T-cell (primary cell): ENCODE measurements at regions not wholly inside any gene's neighbourhood (a gene's known extent, or its start where the extent isn't known, plus 50 kb on each side); places are given as distances from the start of the nearest gene placed in this dataset.

Experiments
- ATAC-seq, 4 experiments: fragments of 200-7000 bp in 3 of 4; fragments of 150-1000 bp in 1 of 4; cut with Tn5 transposase; replicated peaks in 1 of 4; 1 replicate in 3 of 4; 2 replicates in 1 of 4; pipeline ENCODE4 v1.10.0; 2021; ENCODE audit warnings: moderate library complexity in 3 of 4, mild to moderate bottlenecking in 2 of 4, moderate number of reproducible peaks in 1 of 4
- CTCF ChIA-PET, 2 donors: fragments of 300-600 bp; sonication (Branson Sonifier 250); formaldehyde crosslinking; loops; one replicate each; lab custom pipeline; 2022; ENCODE audit warnings: antibody characterized with exemption in 2 of 2; lab: Charles Lee
- POLR2A ChIA-PET, 2 donors: fragments of 300-600 bp; sonication (Branson Sonifier 250); formaldehyde crosslinking; loops; one replicate each; lab custom pipeline; 2022; ENCODE audit warnings: antibody characterized with exemption in 2 of 2; lab: Charles Lee
- DNase-seq, 35 experiments: peaks; one replicate each; pipeline versions ENCODE4 v3.0.0 to v3.0.0-alpha.2; 2013 to 2023
- H3K27ac ChIP-seq: one replicate; pipeline ENCODE4 v1.5.1; 2013; ENCODE audit warnings: low read length
- H3K27me3 ChIP-seq, 2 experiments: replicated peaks in 1 of 2; 1 replicate in 1 of 2; 2 replicates in 1 of 2; pipeline versions ENCODE4 v1.6.1 to v1.7.0; 2013; ENCODE audit warnings: low read length in 1 of 2, mixed read lengths in 1 of 2; ENCODE audit not compliant: control insufficient read depth in 2 of 2, insufficient read depth in 2 of 2; ENCODE audit errors: extremely low read depth in 1 of 2
- H3K36me3 ChIP-seq, 2 donors: 1 replicate in 1 of 2; 2 replicates in 1 of 2; pipeline versions ENCODE4 v1.6.1 to v1.7.0; 2013; ENCODE audit warnings: low read length in 1 of 2; ENCODE audit not compliant: control insufficient read depth in 2 of 2, insufficient read depth in 1 of 2; ENCODE audit errors: extremely low read depth in 1 of 2
- H3K4me1 ChIP-seq, 2 experiments: 1 replicate in 1 of 2; 2 replicates in 1 of 2; pipeline versions ENCODE4 v1.6.1 to v1.7.0; 2013; ENCODE audit warnings: low read length in 2 of 2, mixed read lengths in 1 of 2; ENCODE audit not compliant: insufficient read depth in 2 of 2, control insufficient read depth in 1 of 2; ENCODE audit errors: extremely low read depth in 1 of 2
- H3K4me3 ChIP-seq, 2 donors: 1 replicate in 1 of 2; 2 replicates in 1 of 2; pipeline versions ENCODE4 v1.5.1 to v1.7.0; 2013; ENCODE audit warnings: mild to moderate bottlenecking in 2 of 2, low read length in 1 of 2, moderate library complexity in 1 of 2; ENCODE audit not compliant: control insufficient read depth in 1 of 2; ENCODE audit errors: extremely low read depth in 1 of 2
- H3K9me3 ChIP-seq: 2 replicates; pipeline ENCODE4 v1.7.0; 2013
- H3K27ac Mint-ChIP-seq, 2 donors: one replicate each; pipeline ENCODE4 v1.8.0; 2020 to 2021; ENCODE audit warnings: mild to moderate bottlenecking in 2 of 2, mixed read lengths in 2 of 2
- H3K27me3 Mint-ChIP-seq, 2 donors: one replicate each; pipeline ENCODE4 v1.8.0; 2021 to 2022; ENCODE audit warnings: mixed read lengths in 2 of 2
- H3K36me3 Mint-ChIP-seq: one replicate; pipeline ENCODE4 v1.8.0; 2021; ENCODE audit warnings: mixed read lengths
- H3K4me1 Mint-ChIP-seq, 3 donors: one replicate each; pipeline ENCODE4 v1.8.0; 2020 to 2022; ENCODE audit warnings: mixed read lengths in 3 of 3, mild to moderate bottlenecking in 1 of 3
- H3K4me3 Mint-ChIP-seq, 3 donors: one replicate each; pipeline ENCODE4 v1.8.0; 2020 to 2022; ENCODE audit warnings: mild to moderate bottlenecking in 3 of 3, mixed read lengths in 3 of 3, moderate library complexity in 3 of 3
- H3K9me3 Mint-ChIP-seq, 3 donors: one replicate each; pipeline ENCODE4 v1.8.0; 2020 to 2022; ENCODE audit warnings: mixed read lengths in 3 of 3
- WGBS: methylation state at CpG from one replicate; pipeline ENCODE4 v1.1.5; 2013; ENCODE audit warnings: missing lambda C conversion rate; ENCODE audit not compliant: insufficient coverage; 5-methylcytosine and 5-hydroxymethylcytosine counted together

DNA sequence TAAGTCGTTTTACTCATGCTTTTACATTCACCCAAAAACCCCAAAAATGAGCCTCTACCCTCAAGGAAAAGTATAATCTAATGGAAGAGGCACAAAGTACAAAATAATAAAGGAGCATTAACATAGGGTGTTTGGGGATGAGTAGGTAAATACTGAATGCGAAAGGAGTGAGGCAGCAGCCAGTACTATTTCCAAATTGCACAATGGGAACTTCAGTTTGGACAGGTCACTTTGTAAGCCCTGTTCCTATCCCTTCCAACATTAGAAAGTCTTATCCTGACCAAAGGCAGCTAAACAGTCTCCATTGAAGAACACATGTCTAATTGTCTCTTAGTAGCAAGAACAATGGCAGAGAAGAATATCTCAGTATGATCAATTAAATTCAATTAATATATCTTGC, 728.3 kb downstream of the GBE1 start:
- CTCF ChIA-PET: no interaction called here
- no peaks in the 10 kb centered on the region for H3K4me1 Mint-ChIP-seq
- WGBS: no CpG with 5 or more reads among the region's 2 CpGs

DNA sequence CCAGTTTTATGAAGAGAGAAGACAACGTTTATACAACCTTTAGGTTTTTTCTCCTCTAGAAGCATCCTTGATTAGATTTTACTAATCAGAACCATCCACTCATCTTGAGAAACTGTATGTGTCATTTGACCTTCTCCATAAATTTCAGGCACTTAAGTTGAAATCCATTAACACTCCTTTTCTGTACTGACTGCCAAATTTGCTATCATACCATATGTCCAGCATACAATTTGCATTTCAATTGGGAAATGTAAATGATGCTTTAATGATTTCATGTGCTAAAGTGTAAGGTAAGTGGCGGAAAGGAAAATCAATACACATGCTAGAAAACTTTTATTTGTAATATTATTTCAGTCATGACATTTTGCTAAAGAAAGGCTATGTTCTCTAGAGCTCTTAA, 731.6 kb downstream of the GBE1 start:
- no peak for DNase-seq
- Mint-ChIP-seq H3K36me3 (no peaks in the 10 kb centered on the region), H3K9me3 (peaks cover 8 to 17% (median 14%) of the 10 kb centered on the region in 3 donors), H3K4me3 (no peak overlapping the region), H3K27ac (no peak overlapping the region), H3K27me3 (no peaks in the 10 kb centered on the region), H3K4me1 (no peaks in the 10 kb centered on the region)
- Histone ChIP-seq H3K27me3 (no peaks in the 10 kb centered on the region), H3K9me3 (no peaks in the 10 kb centered on the region), H3K27ac (no peak overlapping the region), H3K4me3 (no peak overlapping the region), H3K4me1 (no peaks in the 10 kb centered on the region), H3K36me3 (no peaks in the 10 kb centered on the region)
- ChIA-PET CTCF (no interaction called here), POLR2A (no interaction called here)
- no peak for ATAC-seq
- no CpG with 5 or more reads among the region's 2 CpGs for WGBS

More for the DNA sequence above, 728.3 kb downstream of the GBE1 start:
- Mint-ChIP-seq H3K9me3 (peaks cover 9 to 18% (median 11%) of the 10 kb centered on the region in 3 donors), H3K4me3 (no peak overlapping the region), H3K36me3 (no peaks in the 10 kb centered on the region), H3K27me3 (no peaks in the 10 kb centered on the region), H3K27ac (no peak overlapping the region)
- Histone ChIP-seq H3K27ac (no peak overlapping the region), H3K9me3 (no peaks in the 10 kb centered on the region), H3K36me3 (no peaks in the 10 kb centered on the region), H3K4me3 (no peak overlapping the region), H3K27me3 (no peaks in the 10 kb centered on the region), H3K4me1 (no peaks in the 10 kb centered on the region)
- POLR2A ChIA-PET: no interaction called here
- no peak for DNase-seq
- ATAC-seq: no peak

DNA sequence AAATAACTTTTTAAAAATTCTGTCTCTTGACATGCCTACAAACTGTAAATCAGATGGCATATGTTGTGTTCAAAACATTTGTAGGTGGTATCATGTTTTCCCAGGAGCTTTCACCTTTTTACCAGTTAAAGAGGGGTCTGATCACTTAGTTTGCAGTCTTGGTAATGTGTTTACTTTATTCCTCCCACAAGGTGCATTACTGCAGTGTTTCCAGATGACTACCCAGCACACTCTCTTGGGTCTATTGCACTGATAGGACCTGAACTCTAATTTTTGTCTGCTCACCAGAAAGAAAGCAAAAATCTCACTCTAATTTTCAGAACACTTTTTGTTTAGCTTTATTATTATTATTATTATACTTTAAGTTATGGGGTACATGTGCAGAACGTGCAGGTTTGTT, 734.1 kb downstream of the GBE1 start:
- no CpG with 5 or more reads among the region's 1 CpG for WGBS

DNA sequence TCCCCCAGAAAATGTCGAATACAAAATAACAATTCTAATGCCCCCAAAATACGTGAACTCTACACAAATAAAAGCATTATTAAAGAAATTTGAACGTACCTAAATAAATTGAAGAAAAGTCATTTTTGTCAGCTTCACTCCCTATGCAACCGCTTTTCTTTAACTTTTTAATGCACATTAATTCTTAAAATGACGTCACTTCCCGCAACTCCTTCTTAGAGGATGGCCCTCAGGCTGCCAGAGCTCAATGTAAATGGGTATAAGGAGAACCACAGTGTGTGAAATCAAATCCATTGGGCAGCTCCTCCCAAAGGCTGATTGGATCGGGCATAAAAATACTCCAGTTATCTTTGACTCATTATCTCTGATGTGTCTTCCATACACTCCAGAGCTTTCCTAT, 736.9 kb downstream of the GBE1 start:
- WGBS: no CpG with 5 or more reads among the region's 7 CpGs
- no peaks in the 10 kb centered on the region for H3K36me3 Mint-ChIP-seq
- POLR2A ChIA-PET: no interaction called here
- ATAC-seq (no peak), DNase-seq (no peak)
- H3K9me3 Mint-ChIP-seq: peaks cover 7 to 34% (median 8%) of the 10 kb centered on the region in 3 donors
- no peak overlapping the region for H3K4me3 Mint-ChIP-seq
- Histone ChIP-seq H3K4me3 (no peak overlapping the region), H3K27me3 (no peaks in the 10 kb centered on the region), H3K27ac (no peak overlapping the region), H3K4me1 (no peaks in the 10 kb centered on the region), H3K36me3 (no peaks in the 10 kb centered on the region), H3K9me3 (no peaks in the 10 kb centered on the region)
- no peaks in the 10 kb centered on the region for H3K27me3 Mint-ChIP-seq
- CTCF ChIA-PET: no interaction called here
- no peak overlapping the region for H3K27ac Mint-ChIP-seq
- no peaks in the 10 kb centered on the region for H3K4me1 Mint-ChIP-seq

More for the DNA sequence above, 734.1 kb downstream of the GBE1 start:
- no peaks in the 10 kb centered on the region for H3K4me1 Mint-ChIP-seq
- no peak overlapping the region for H3K27ac ChIP-seq
- H3K27ac Mint-ChIP-seq: no peak overlapping the region
- H3K4me3 Mint-ChIP-seq: no peak overlapping the region
- H3K4me1 ChIP-seq: no peaks in the 10 kb centered on the region
- H3K9me3 Mint-ChIP-seq: peaks cover 8 to 25% (median 11%) of the 10 kb centered on the region in 3 donors
- CTCF ChIA-PET: no interaction called here
- POLR2A ChIA-PET: no interaction called here
- no peaks in the 10 kb centered on the region for H3K27me3 Mint-ChIP-seq
- H3K27me3 ChIP-seq: no peaks in the 10 kb centered on the region
- H3K36me3 ChIP-seq: no peaks in the 10 kb centered on the region
- H3K36me3 Mint-ChIP-seq: no peaks in the 10 kb centered on the region
- no peak for ATAC-seq
- H3K4me3 ChIP-seq: no peak overlapping the region
- no peak for DNase-seq
- H3K9me3 ChIP-seq: no peaks in the 10 kb centered on the region

DNA sequence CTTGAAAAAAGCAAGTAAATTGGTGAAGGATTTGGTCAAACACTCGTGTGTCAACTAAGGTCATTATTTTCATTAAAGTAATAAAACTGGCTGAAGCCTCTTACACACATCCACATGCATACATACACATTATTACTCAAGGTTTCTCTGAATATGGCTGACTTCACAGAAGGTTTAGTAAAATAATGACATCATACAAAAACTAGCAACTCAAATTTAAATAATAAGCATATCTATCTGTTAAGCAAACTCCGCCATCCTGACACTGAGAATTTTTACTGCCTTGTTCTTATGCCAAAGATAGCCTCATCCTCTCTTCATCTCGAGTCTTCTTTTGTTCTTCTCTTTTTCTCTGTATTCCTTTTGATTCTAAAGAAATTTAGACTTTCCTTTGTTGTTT, 739.1 kb downstream of the GBE1 start:
- Mint-ChIP-seq H3K4me1 (no peaks in the 10 kb centered on the region), H3K9me3 (peaks cover 8 to 32% (median 11%) of the 10 kb centered on the region in 3 donors), H3K4me3 (no peak overlapping the region), H3K27ac (no peak overlapping the region), H3K36me3 (no peaks in the 10 kb centered on the region), H3K27me3 (no peaks in the 10 kb centered on the region)
- ChIA-PET CTCF (no interaction called here), POLR2A (no interaction called here)
- no peak for ATAC-seq
- Histone ChIP-seq H3K4me1 (no peaks in the 10 kb centered on the region), H3K36me3 (no peaks in the 10 kb centered on the region), H3K27ac (no peak overlapping the region), H3K9me3 (peaks cover 2% of the 10 kb centered on the region), H3K4me3 (no peak overlapping the region), H3K27me3 (no peaks in the 10 kb centered on the region)
- DNase-seq: no peak
- 80% methylated on average over 1 of the region's 3 CpGs for WGBS

DNA sequence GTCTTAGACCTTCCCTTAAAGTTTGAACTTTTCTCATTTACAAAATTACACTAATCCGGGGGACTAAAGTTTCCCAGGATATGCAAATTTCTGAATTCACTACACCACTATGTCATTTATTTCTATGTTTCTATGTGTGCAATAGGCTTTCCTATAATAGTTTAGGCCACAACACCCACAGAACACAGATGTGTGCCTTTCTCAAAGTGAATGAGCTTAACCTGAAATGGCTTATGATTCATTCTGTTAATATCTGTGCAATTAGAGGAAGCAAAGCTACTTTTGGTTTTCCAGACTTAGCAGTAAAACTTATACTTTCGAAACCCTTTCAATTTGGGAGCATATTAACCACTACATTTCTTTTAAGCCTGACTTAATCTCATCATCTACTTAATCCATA, 748.1 kb downstream of the GBE1 start:
- Histone ChIP-seq H3K27ac (no peak overlapping the region), H3K4me1 (no peaks in the 10 kb centered on the region), H3K9me3 (no peaks in the 10 kb centered on the region), H3K36me3 (no peaks in the 10 kb centered on the region), H3K27me3 (no peaks in the 10 kb centered on the region), H3K4me3 (no peak overlapping the region)
- WGBS: no CpG with 5 or more reads among the region's 2 CpGs
- ATAC-seq (no peak), DNase-seq (no peak)
- Mint-ChIP-seq H3K9me3 (peaks cover 16 to 21% (median 19%) of the 10 kb centered on the region in 3 donors), H3K27me3 (no peaks in the 10 kb centered on the region), H3K27ac (no peak overlapping the region), H3K4me1 (no peaks in the 10 kb centered on the region), H3K4me3 (no peak overlapping the region), H3K36me3 (no peaks in the 10 kb centered on the region)
- ChIA-PET CTCF (no interaction called here), POLR2A (no interaction called here)

DNA sequence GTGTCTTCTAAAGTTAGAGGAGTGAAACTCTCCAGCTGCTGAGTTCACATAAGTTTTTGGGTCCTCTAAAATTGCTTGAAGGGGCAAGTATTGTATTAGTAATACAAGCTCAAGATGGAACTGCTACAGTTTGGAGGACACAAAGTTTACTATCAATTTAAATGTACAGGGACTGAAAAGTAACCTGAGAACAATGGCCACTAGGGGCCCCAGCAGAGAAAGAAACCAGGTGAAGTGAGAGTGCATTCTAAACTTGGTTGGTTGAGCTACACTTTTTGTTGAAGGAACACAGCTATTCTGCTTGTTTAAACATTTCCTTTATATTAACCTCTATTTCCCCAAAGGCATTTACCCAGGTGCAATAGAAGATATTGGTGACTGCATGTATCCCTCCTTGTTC, 755.5 kb downstream of the GBE1 start:
- H3K4me3 ChIP-seq: no peak overlapping the region
- ATAC-seq (no peak), DNase-seq (no peak)
- ChIA-PET POLR2A (no interaction called here), CTCF (no interaction called here)
- no peaks in the 10 kb centered on the region for H3K9me3 ChIP-seq
- H3K27ac Mint-ChIP-seq: no peak overlapping the region
- no peak overlapping the region for H3K4me3 Mint-ChIP-seq
- H3K27ac ChIP-seq: no peak overlapping the region
- H3K36me3 ChIP-seq: no peaks in the 10 kb centered on the region
- H3K27me3 Mint-ChIP-seq: no peaks in the 10 kb centered on the region
- H3K4me1 ChIP-seq: no peaks in the 10 kb centered on the region
- H3K27me3 ChIP-seq: no peaks in the 10 kb centered on the region
- H3K4me1 Mint-ChIP-seq: no peaks in the 10 kb centered on the region
- H3K36me3 Mint-ChIP-seq: no peaks in the 10 kb centered on the region
- H3K9me3 Mint-ChIP-seq: peaks cover 6 to 17% (median 7%) of the 10 kb centered on the region in 3 donors
